PC-3 (cell line): ENCODE measurements at regions not wholly inside any gene's neighbourhood (a gene's known extent, or its start where the extent isn't known, plus 50 kb on each side); places are given as distances from the start of the nearest gene placed in this dataset.

Experiments used
- ATAC-seq: fragments of 200-7000 bp; cut with Tn5 transposase; 2 replicates; pipeline ENCODE4 v1.9.1; 2020; ENCODE audit warnings: mild to moderate bottlenecking, moderate library complexity
- BruUV-seq: library from RNA; stranded (reverse); fragments of 400-500 nt; replicated peaks from 2 replicates; lab custom pipeline; 2021; lab: Mats Ljungman, UMichigan
- CTCF ChIA-PET: fragments of 300-600 bp; sonication (Branson Sonifier 250); formaldehyde crosslinking; loops from one replicate; lab custom pipeline; 2022; ENCODE audit warnings: antibody characterized with exemption; lab: Charles Lee
- POLR2A ChIA-PET: fragments of 300-600 bp; sonication (Branson Sonifier 250); formaldehyde crosslinking; loops from one replicate; lab custom pipeline; 2022; ENCODE audit warnings: antibody characterized with exemption; ENCODE audit not compliant: unreplicated experiment; lab: Charles Lee
- DNase-seq: peaks from one replicate; pipeline ENCODE4 v3.0.0-alpha.2; 2015
- H2AFZ ChIP-seq: fragments of 300-600 bp; sonication (generic); 2 replicates; pipeline ENCODE4 v1.6.0; 2016; ENCODE audit warnings: antibody characterized with exemption, low read length
- H3F3A ChIP-seq: fragments of 300-600 bp; sonication (generic); one replicate; pipeline ENCODE4 v1.6.0; 2017; ENCODE audit warnings: antibody characterized with exemption, low read length, control low read depth, mild to moderate bottlenecking; ENCODE audit not compliant: unreplicated experiment
- H3K27ac ChIP-seq: fragments of 300-600 bp; sonication (generic); 2 replicates; pipeline ENCODE4 v1.5.1; 2016; ENCODE audit warnings: mild to moderate bottlenecking, low read length
- H3K27me3 ChIP-seq: fragments of 300-600 bp; sonication (generic); 2 replicates; pipeline ENCODE4 v1.6.1; 2016; ENCODE audit warnings: low read length, mixed read lengths
- H3K36me3 ChIP-seq: fragments of 300-600 bp; sonication (generic); 2 replicates; pipeline ENCODE4 v1.6.1; 2016; ENCODE audit warnings: low read depth, mixed run types, low read length, mixed read lengths
- H3K4me1 ChIP-seq: fragments of 300-600 bp; sonication (generic); 2 replicates; pipeline ENCODE4 v1.5.1; 2016; ENCODE audit warnings: low read length; ENCODE audit not compliant: insufficient read depth
- H3K4me2 ChIP-seq: fragments of 300-600 bp; sonication (generic); 2 replicates; pipeline ENCODE4 v1.6.0; 2016; ENCODE audit warnings: low read length
- H3K4me3 ChIP-seq: fragments of 300-600 bp; sonication (generic); 2 replicates; pipeline ENCODE4 v1.5.1; 2016; ENCODE audit warnings: mild to moderate bottlenecking, low read length, mixed read lengths
- H3K79me2 ChIP-seq: fragments of 300-600 bp; sonication (generic); 2 replicates; pipeline ENCODE4 v1.6.1; 2017; ENCODE audit warnings: low read length, mixed read lengths
- H3K9ac ChIP-seq: fragments of 300-600 bp; sonication (generic); 2 replicates; pipeline ENCODE4 v1.6.0; 2016; ENCODE audit warnings: mild to moderate bottlenecking, low read length
- H3K9me2 ChIP-seq: fragments of 300-600 bp; sonication (generic); replicated peaks from 2 replicates; pipeline ENCODE4 v1.6.1; 2016; ENCODE audit warnings: mixed run types, low read length, mixed read lengths
- H3K9me3 ChIP-seq: fragments of 300-600 bp; sonication (generic); 2 replicates; pipeline ENCODE4 v1.6.1; 2016; ENCODE audit warnings: low read length, mixed read lengths
- H4K20me1 ChIP-seq: fragments of 300-600 bp; sonication (generic); 2 replicates; pipeline ENCODE4 v1.6.1; 2016; ENCODE audit warnings: low read length, mixed read lengths
- EZH2 ChIP-seq: fragments of 300-600 bp; sonication (generic); IDR thresholded peaks from one replicate; pipeline ENCODE4 v1.6.1; 2017; ENCODE audit warnings: antibody characterized with exemption, mild to moderate bottlenecking, low read length; ENCODE audit not compliant: unreplicated experiment
- EZH2phosphoT487 ChIP-seq: fragments of 300-600 bp; sonication (generic); IDR thresholded peaks from 2 replicates; pipeline ENCODE4 v1.6.1; 2018; ENCODE audit warnings: mild to moderate bottlenecking, antibody characterized with exemption, low read length, borderline replicate concordance
- intact Hi-C: fragments of 100-400 bp; cut with micrococcal nuclease; formaldehyde crosslinking; loops from 2 replicates; pipeline ENCODE4 v1.9.0; 2023
- TF ChIP-seq, protein P1 (sequence below): fragments of 300-600 bp; sonication (generic); conservative IDR thresholded peaks from 2 replicates; pipeline ENCODE4 v1.5.1; 2017; ENCODE audit warnings: antibody characterized with exemption, low read depth, mild to moderate bottlenecking, low read length

DNA sequence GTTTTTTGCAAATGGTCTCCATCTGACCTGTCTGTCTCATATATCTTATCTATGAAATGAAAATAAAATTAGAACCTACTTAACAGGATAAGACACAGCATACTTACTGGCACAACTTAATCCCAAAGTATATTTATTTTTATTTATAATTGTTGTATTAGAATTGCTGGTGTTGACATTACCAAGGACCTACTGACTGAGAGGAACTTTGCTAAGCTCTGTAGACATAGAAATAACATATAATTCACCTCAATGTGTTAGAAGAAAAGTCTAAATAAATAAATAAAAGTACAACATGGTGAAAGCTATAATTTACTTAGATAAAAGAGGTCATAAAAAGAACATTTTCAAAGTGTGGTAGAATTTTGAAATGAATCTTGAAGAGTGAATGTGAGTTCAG is 1650.5 kb upstream of the NUDT12 start:
- ATAC-seq = no peak
- no peaks in the 10 kb centered on the region for H3K79me2 ChIP-seq
- no peak overlapping the region for H3K27ac ChIP-seq
- no peak overlapping the region for H2AFZ ChIP-seq
- H3K9me2 ChIP-seq = no peaks in the 10 kb centered on the region
- H3K36me3 ChIP-seq = no peaks in the 10 kb centered on the region
- H3K9me3 ChIP-seq = no peaks in the 10 kb centered on the region
- no peak overlapping the region for H3K9ac ChIP-seq
- no peaks in the 10 kb centered on the region for H3K27me3 ChIP-seq
- no peak overlapping the region for H3K4me2 ChIP-seq
- intact Hi-C loops = no loop called here
- BruUV-seq = no TSS peak
- DNase-seq = no peak
- no peaks in the 10 kb centered on the region for H4K20me1 ChIP-seq
- CTCF ChIA-PET = no interaction called here
- H3K4me1 ChIP-seq = no peaks in the 10 kb centered on the region
- POLR2A ChIA-PET = no interaction called here
- H3F3A ChIP-seq = no peaks in the 10 kb centered on the region
- no peak overlapping the region for H3K4me3 ChIP-seq
- no peak for TF ChIP-seq EZH2
- TF ChIP-seq, protein P1, sequence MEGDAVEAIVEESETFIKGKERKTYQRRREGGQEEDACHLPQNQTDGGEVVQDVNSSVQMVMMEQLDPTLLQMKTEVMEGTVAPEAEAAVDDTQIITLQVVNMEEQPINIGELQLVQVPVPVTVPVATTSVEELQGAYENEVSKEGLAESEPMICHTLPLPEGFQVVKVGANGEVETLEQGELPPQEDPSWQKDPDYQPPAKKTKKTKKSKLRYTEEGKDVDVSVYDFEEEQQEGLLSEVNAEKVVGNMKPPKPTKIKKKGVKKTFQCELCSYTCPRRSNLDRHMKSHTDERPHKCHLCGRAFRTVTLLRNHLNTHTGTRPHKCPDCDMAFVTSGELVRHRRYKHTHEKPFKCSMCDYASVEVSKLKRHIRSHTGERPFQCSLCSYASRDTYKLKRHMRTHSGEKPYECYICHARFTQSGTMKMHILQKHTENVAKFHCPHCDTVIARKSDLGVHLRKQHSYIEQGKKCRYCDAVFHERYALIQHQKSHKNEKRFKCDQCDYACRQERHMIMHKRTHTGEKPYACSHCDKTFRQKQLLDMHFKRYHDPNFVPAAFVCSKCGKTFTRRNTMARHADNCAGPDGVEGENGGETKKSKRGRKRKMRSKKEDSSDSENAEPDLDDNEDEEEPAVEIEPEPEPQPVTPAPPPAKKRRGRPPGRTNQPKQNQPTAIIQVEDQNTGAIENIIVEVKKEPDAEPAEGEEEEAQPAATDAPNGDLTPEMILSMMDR = no peak

DNA sequence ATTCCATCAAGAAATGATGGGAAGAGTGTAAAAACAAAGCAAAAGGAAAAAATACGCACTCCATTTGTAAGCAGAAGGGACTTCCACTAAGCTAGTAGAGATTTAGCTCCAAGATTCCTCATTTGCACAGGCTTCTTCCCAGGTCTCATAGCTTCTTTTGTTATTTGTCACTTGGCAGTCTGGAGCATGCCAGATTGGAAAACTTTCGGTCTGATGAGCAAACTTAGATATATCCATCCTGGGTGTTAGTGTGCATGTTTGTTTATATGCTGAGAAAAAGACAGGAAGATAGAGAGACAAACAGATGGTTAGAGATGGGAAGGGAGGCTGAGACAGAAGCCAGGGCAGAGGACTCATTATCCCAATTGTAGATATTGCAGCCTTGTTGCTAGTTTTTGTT is 1644.5 kb upstream of the NUDT12 start:
- intact Hi-C loops = no loop called here

DNA sequence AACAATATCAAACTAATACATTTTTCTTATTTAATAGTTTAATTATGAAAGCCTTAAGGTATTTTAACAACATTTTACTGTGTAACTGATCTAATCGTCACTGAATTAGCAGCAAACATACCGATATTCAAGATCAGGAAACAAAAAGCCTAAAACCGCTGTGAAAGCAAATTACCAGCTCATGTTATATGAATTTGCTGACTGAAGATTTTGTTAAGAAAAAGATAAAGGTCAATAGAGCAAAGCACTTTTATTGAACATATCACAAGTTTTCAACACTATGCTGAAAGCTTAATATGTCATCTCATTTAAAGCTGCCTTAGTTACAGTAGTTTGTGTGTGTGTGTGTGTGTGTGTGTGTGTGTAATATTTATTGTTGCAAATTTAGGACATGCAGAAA is 1634.9 kb upstream of the NUDT12 start:
- POLR2A ChIA-PET = no interaction called here
- no peaks in the 10 kb centered on the region for H3K9me3 ChIP-seq
- H3K9me2 ChIP-seq = no peaks in the 10 kb centered on the region
- no peaks in the 10 kb centered on the region for H3K36me3 ChIP-seq
- H2AFZ ChIP-seq = no peak overlapping the region
- intact Hi-C loops = no loop called here
- no peak for TF ChIP-seq EZH2
- TF ChIP-seq, protein P1 = no peak
- TF ChIP-seq EZH2phosphoT487 = no peak
- BruUV-seq = no TSS peak
- CTCF ChIA-PET = no interaction called here
- H3K9ac ChIP-seq = no peak overlapping the region
- no peaks in the 10 kb centered on the region for H3K4me1 ChIP-seq
- H4K20me1 ChIP-seq = no peaks in the 10 kb centered on the region
- H3K79me2 ChIP-seq = no peaks in the 10 kb centered on the region
- DNase-seq (no peak), ATAC-seq (no peak)
- H3K27ac ChIP-seq = no peak overlapping the region
- H3K4me3 ChIP-seq = no peak overlapping the region
- H3K4me2 ChIP-seq = no peak overlapping the region
- H3F3A ChIP-seq = no peaks in the 10 kb centered on the region
- H3K27me3 ChIP-seq = no peaks in the 10 kb centered on the region

More for the DNA sequence above, 1644.5 kb upstream of the NUDT12 start:
- ATAC-seq (no peak), DNase-seq (no peak)
- Histone ChIP-seq H3K79me2 (no peaks in the 10 kb centered on the region), H3K9me3 (no peaks in the 10 kb centered on the region), H3K4me1 (no peaks in the 10 kb centered on the region), H3K27ac (no peak overlapping the region), H3K4me2 (no peak overlapping the region), H3K36me3 (no peaks in the 10 kb centered on the region), H3K9me2 (no peaks in the 10 kb centered on the region), H2AFZ (no peak overlapping the region), H3F3A (no peaks in the 10 kb centered on the region), H4K20me1 (no peaks in the 10 kb centered on the region), H3K4me3 (no peak overlapping the region), H3K27me3 (no peaks in the 10 kb centered on the region), H3K9ac (no peak overlapping the region)
- ChIA-PET POLR2A (interaction anchor here (0.6 kb wide), 1 partner anchor 990 kb away, joined by 3 read pairs; no protein-coding TSS in a partner anchor), CTCF (no interaction called here)
- TF ChIP-seq, protein P1 = no peak
- TF ChIP-seq EZH2 (no peak), EZH2phosphoT487 (no peak)
- no TSS peak for BruUV-seq
